GM23248 (cell line): ENCODE measurements at regions not wholly inside any gene's neighbourhood (a gene's known extent, or its start where the extent isn't known, plus 50 kb on each side); places are given as distances from the start of the nearest gene placed in this dataset.

Source experiments
- DNase-seq: peaks from one replicate; pipeline ENCODE4 v3.0.0-alpha.2; 2015
- H2AFZ ChIP-seq: fragments of 200-600 bp; sonication (generic); 2 replicates; pipeline ENCODE4 v1.6.1; 2016; ENCODE audit warnings: antibody characterized with exemption
- H3F3A ChIP-seq: fragments of 200-600 bp; sonication (generic); 2 replicates; pipeline ENCODE4 v1.6.1; 2016; ENCODE audit warnings: mild to moderate bottlenecking, antibody characterized with exemption, mixed run types; ENCODE audit not compliant: insufficient read depth
- H3K27ac ChIP-seq: fragments of 200-600 bp; sonication (generic); 2 replicates; pipeline ENCODE4 v1.5.1; 2016; ENCODE audit warnings: mild to moderate bottlenecking
- H3K27me3 ChIP-seq: fragments of 200-600 bp; sonication (generic); replicated peaks from 2 replicates; pipeline ENCODE4 v1.6.1; 2016; ENCODE audit warnings: mild to moderate bottlenecking; ENCODE audit not compliant: insufficient read depth
- H3K36me3 ChIP-seq: fragments of 200-600 bp; sonication (generic); 2 replicates; pipeline ENCODE4 v1.6.1; 2016; ENCODE audit warnings: low read depth, mild to moderate bottlenecking
- H3K4me1 ChIP-seq: fragments of 200-600 bp; sonication (generic); 2 replicates; pipeline ENCODE4 v1.6.1; 2016; ENCODE audit warnings: mild to moderate bottlenecking; ENCODE audit not compliant: insufficient read depth
- H3K4me2 ChIP-seq: fragments of 200-600 bp; sonication (generic); one replicate; pipeline ENCODE4 v1.6.1; 2016; ENCODE audit warnings: mild to moderate bottlenecking; ENCODE audit not compliant: unreplicated experiment
- H3K4me3 ChIP-seq: fragments of 200-600 bp; sonication (generic); 2 replicates; pipeline ENCODE4 v1.5.1; 2016; ENCODE audit warnings: mild to moderate bottlenecking
- H3K79me2 ChIP-seq: fragments of 200-600 bp; sonication (generic); 2 replicates; pipeline ENCODE4 v1.6.1; 2016; ENCODE audit warnings: mild to moderate bottlenecking; ENCODE audit not compliant: insufficient read depth
- H3K9ac ChIP-seq: fragments of 200-600 bp; sonication (generic); 2 replicates; pipeline ENCODE4 v1.6.1; 2016; ENCODE audit warnings: mild to moderate bottlenecking
- H3K9me2 ChIP-seq: fragments of 200-600 bp; sonication (generic); 2 replicates; pipeline ENCODE4 v1.6.1; 2016; ENCODE audit warnings: mixed run types, mild to moderate bottlenecking, moderate library complexity; ENCODE audit not compliant: insufficient read depth
- H3K9me3 ChIP-seq: fragments of 200-600 bp; sonication (generic); one replicate; pipeline ENCODE4 v1.6.1; 2017; ENCODE audit warnings: low read depth
- H4K20me1 ChIP-seq: fragments of 200-600 bp; sonication (generic); 2 replicates; pipeline ENCODE4 v1.6.0; 2016; ENCODE audit not compliant: insufficient read depth
- EZH2 ChIP-seq: fragments of 200-600 bp; sonication (generic); IDR thresholded peaks from 2 replicates; pipeline ENCODE4 v1.6.1; 2018; ENCODE audit warnings: antibody characterized with exemption, mild to moderate bottlenecking; ENCODE audit not compliant: insufficient read depth, poor library complexity, severe bottlenecking
- EZH2phosphoT487 ChIP-seq: fragments of 200-600 bp; sonication (generic); IDR thresholded peaks from 2 replicates; pipeline ENCODE4 v1.6.1; 2018; ENCODE audit warnings: antibody characterized with exemption, moderate library complexity, mild to moderate bottlenecking, low read depth; ENCODE audit not compliant: insufficient read depth
- WGBS, 2 experiments: methylation state at CpG; one replicate each; pipeline ENCODE4 v1.1.6; 2015 to 2017; ENCODE audit warnings: low lambda C conversion rate in 2 of 2, low coverage in 1 of 2; ENCODE audit errors: missing lambda C conversion rate in 2 of 2; 5-methylcytosine and 5-hydroxymethylcytosine counted together
- in situ Hi-C: fragments of 300-500 bp; cut with MboI; formaldehyde crosslinking; loops from 2 replicates; pipeline ENCODE4 v1.15.0; 2020

- no peaks in the 10 kb centered on the region for H3K27me3 ChIP-seq
- in situ Hi-C loops: no loop called here
- H3K27ac ChIP-seq: no peak overlapping the region
- no peaks in the 10 kb centered on the region for H3K79me2 ChIP-seq
- no peaks in the 10 kb centered on the region for H3F3A ChIP-seq
- no peak overlapping the region for H3K4me2 ChIP-seq
- DNase-seq: no peak
- H3K4me1 ChIP-seq: no peaks in the 10 kb centered on the region
- H4K20me1 ChIP-seq: no peaks in the 10 kb centered on the region
- TF ChIP-seq EZH2: no peak
- no peak for TF ChIP-seq EZH2phosphoT487
- no peak overlapping the region for H3K4me3 ChIP-seq
- no peak overlapping the region for H3K9ac ChIP-seq
- H3K9me3 ChIP-seq: peaks cover 4% of the 10 kb centered on the region
- 37 to 41% methylated on average over 12 of the region's 12 CpGs for WGBS, 2 experiments
- no peaks in the 10 kb centered on the region for H3K9me2 ChIP-seq
- H2AFZ ChIP-seq: no peak overlapping the region
- H3K36me3 ChIP-seq: no peaks in the 10 kb centered on the region
Observed at GRCh38 chr1:88036345-88037014, 647.6 kb upstream of the PKN2 start.

DNA sequence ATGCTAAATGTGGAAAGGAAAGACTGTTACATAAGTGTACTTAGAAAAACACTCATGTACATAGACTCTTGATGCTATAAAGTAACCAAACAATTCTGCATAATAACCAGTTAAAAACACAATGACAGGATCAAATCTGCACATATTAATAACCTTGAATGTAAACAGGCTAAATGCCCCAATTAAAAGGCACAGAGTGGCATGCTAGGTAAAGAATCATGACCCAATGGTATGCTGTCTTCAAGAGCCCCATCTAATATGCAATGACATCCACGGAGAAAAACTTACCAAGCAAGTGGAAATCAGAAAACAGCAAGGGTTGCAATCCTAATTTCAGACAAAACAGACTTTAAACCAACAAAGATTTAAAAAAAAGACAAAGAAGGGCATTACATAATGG, 644.8 kb upstream of the PKN2 start:
- H3K9ac ChIP-seq: no peak overlapping the region

GRCh38 chr1:88043834-88044233, 640.2 kb upstream of the PKN2 start:
- Histone ChIP-seq H4K20me1 (no peaks in the 10 kb centered on the region), H3K9ac (no peak overlapping the region), H3K79me2 (no peaks in the 10 kb centered on the region), H3K27ac (no peak overlapping the region), H3K9me2 (no peaks in the 10 kb centered on the region), H3K27me3 (no peaks in the 10 kb centered on the region), H3K36me3 (no peaks in the 10 kb centered on the region), H2AFZ (no peak overlapping the region), H3K9me3 (peaks cover 4% of the 10 kb centered on the region), H3F3A (no peaks in the 10 kb centered on the region), H3K4me2 (no peak overlapping the region), H3K4me1 (no peaks in the 10 kb centered on the region), H3K4me3 (no peak overlapping the region)
- in situ Hi-C loops: no loop called here
- no peak for DNase-seq
- TF ChIP-seq EZH2phosphoT487: no peak
- TF ChIP-seq EZH2: no peak

More for the DNA sequence above, 644.8 kb upstream of the PKN2 start:
- TF ChIP-seq EZH2: no peak
- no peak for TF ChIP-seq EZH2phosphoT487
- Histone ChIP-seq H3K9me2 (no peaks in the 10 kb centered on the region), H3K36me3 (no peaks in the 10 kb centered on the region), H3K9me3 (peaks cover 4% of the 10 kb centered on the region), H3K4me2 (no peak overlapping the region), H3K4me1 (no peaks in the 10 kb centered on the region), H3K4me3 (no peak overlapping the region), H2AFZ (no peak overlapping the region), H4K20me1 (no peaks in the 10 kb centered on the region), H3K27ac (no peak overlapping the region), H3K27me3 (no peaks in the 10 kb centered on the region), H3F3A (no peaks in the 10 kb centered on the region), H3K79me2 (no peaks in the 10 kb centered on the region)
- no peak for DNase-seq
- WGBS, 2 experiments: 18 to 67% methylated on average over 1 of the region's 1 CpG
- in situ Hi-C loops: no loop called here

- TF ChIP-seq EZH2 (no peak), EZH2phosphoT487 (no peak)
- H3K79me2 ChIP-seq: no peaks in the 10 kb centered on the region
- in situ Hi-C loops: loop anchor here (25.0 kb wide), 1 partner anchor 715 kb away; the partner anchor contains the start of gene LMO4
Observed at GRCh38 chr1:88052167-88052566, 631.9 kb upstream of the PKN2 start.

GRCh38 chr1:88053065-88053464, 631.0 kb upstream of the PKN2 start:
- H2AFZ ChIP-seq: no peak overlapping the region
- H3F3A ChIP-seq: no peaks in the 10 kb centered on the region
- H4K20me1 ChIP-seq: no peaks in the 10 kb centered on the region
- in situ Hi-C loops: loop anchor here (25.0 kb wide), 1 partner anchor 716 kb away; the partner anchor contains the start of gene LMO4
- WGBS, 2 experiments: 84 to 92% methylated on average over 2 of the region's 2 CpGs
- no peaks in the 10 kb centered on the region for H3K9me3 ChIP-seq
- H3K4me1 ChIP-seq: no peaks in the 10 kb centered on the region
- no peaks in the 10 kb centered on the region for H3K79me2 ChIP-seq
- H3K4me3 ChIP-seq: no peak overlapping the region
- TF ChIP-seq EZH2 (no peak), EZH2phosphoT487 (no peak)
- no peaks in the 10 kb centered on the region for H3K9me2 ChIP-seq
- no peak for DNase-seq
- H3K4me2 ChIP-seq: no peak overlapping the region
- no peak overlapping the region for H3K9ac ChIP-seq
- H3K36me3 ChIP-seq: no peaks in the 10 kb centered on the region
- H3K27me3 ChIP-seq: no peaks in the 10 kb centered on the region
- H3K27ac ChIP-seq: no peak overlapping the region

More at GRCh38 chr1:88052167-88052566, 631.9 kb upstream of the PKN2 start:
- Histone ChIP-seq H4K20me1 (no peaks in the 10 kb centered on the region), H3K4me3 (no peak overlapping the region), H3K4me2 (no peak overlapping the region), H3K9me2 (no peaks in the 10 kb centered on the region), H3K27me3 (no peaks in the 10 kb centered on the region), H3K36me3 (no peaks in the 10 kb centered on the region), H2AFZ (no peak overlapping the region), H3K9ac (no peak overlapping the region), H3F3A (no peaks in the 10 kb centered on the region), H3K9me3 (no peaks in the 10 kb centered on the region), H3K27ac (no peak overlapping the region), H3K4me1 (no peaks in the 10 kb centered on the region)
- 88 to 95% methylated on average over 1 of the region's 1 CpG for WGBS, 2 experiments
- DNase-seq: no peak
